GM21360 (cell line): ENCODE measurements at regions not wholly inside any gene's neighbourhood (a gene's known extent, or its start where the extent isn't known, plus 50 kb on each side); places are given as distances from the start of the nearest gene placed in this dataset.
A peak's percentile ranks its signal among the peaks of the same experiment; 100 is the strongest.

Experiments
- ATAC-seq: cut with Tn5 transposase; IDR thresholded peaks from one replicate; pipeline ENCODE4 v1.9.1; 2021; ENCODE audit warnings: mild to moderate bottlenecking, moderate library complexity; ENCODE audit not compliant: unreplicated experiment

- no peak for ATAC-seq
Measured at GRCh38 chr1:234941321-234942011, 187.2 kb downstream of the TOMM20 start.

GRCh38 chr1:234940841-234941240, 187.8 kb downstream of the TOMM20 start:
- no peak for ATAC-seq

- no peak for ATAC-seq
Measured at GRCh38 chr1:234938924-234939323, 189.7 kb downstream of the TOMM20 start.

GRCh38 chr1:234938135-234938534, 190.5 kb downstream of the TOMM20 start:
- ATAC-seq = no peak

GRCh38 chr1:234936612-234937389, 191.8 kb downstream of the TOMM20 start:
- no peak for ATAC-seq

GRCh38 chr1:234934611-234935033, 194.0 kb downstream of the TOMM20 start:
- ATAC-seq = no peak

GRCh38 chr1:234933475-234933874, 195.2 kb downstream of the TOMM20 start:
- ATAC-seq = peak; percentile 86

- peak; percentile 39 for ATAC-seq
Measured at GRCh38 chr1:234932511-234933430, 195.9 kb downstream of the TOMM20 start.

- ATAC-seq = no peak
Measured at GRCh38 chr1:234932106-234932505, 196.5 kb downstream of the TOMM20 start.

- no peak for ATAC-seq
Measured at GRCh38 chr1:234931404-234931973, 197.1 kb downstream of the TOMM20 start.

- no peak for ATAC-seq
Measured at GRCh38 chr1:234929369-234929768, 199.3 kb downstream of the TOMM20 start.

- no peak for ATAC-seq
Measured at GRCh38 chr1:234928642-234929041, 200.0 kb downstream of the TOMM20 start.

GRCh38 chr1:234927971-234928640, 200.5 kb downstream of the TOMM20 start:
- ATAC-seq = no peak

- ATAC-seq = peak; percentile 4
Measured at GRCh38 chr1:234927312-234927970, 201.2 kb downstream of the TOMM20 start.

GRCh38 chr1:234926559-234927311, 201.9 kb downstream of the TOMM20 start:
- ATAC-seq = peak; percentile 67

- ATAC-seq = no peak
Measured at GRCh38 chr1:234926264-234926558, 202.4 kb downstream of the TOMM20 start.

- no peak for ATAC-seq
Measured at GRCh38 chr1:234925440-234926263, 203.0 kb downstream of the TOMM20 start.
